Endodermal cell (in vitro differentiated cells): ENCODE measurements at regions not wholly inside any gene's neighbourhood (a gene's known extent, or its start where the extent isn't known, plus 50 kb on each side); places are given as distances from the start of the nearest gene placed in this dataset.

Source experiments
- DNase-seq: peaks from one replicate; pipeline ENCODE4 v3.0.0-alpha.2; 2017
- H3K27ac ChIP-seq: 2 replicates; pipeline ENCODE4 v1.5.1; 2013; ENCODE audit warnings: mild to moderate bottlenecking, low read depth, low read length, moderate library complexity
- H3K27me3 ChIP-seq: 2 replicates; pipeline ENCODE4 v1.6.1; 2013; ENCODE audit warnings: mild to moderate bottlenecking, low read length, moderate library complexity; ENCODE audit not compliant: insufficient read depth, control insufficient read depth, poor library complexity, severe bottlenecking
- H3K36me3 ChIP-seq: 2 replicates; pipeline ENCODE4 v1.7.0; 2013; ENCODE audit warnings: mild to moderate bottlenecking, low read length, moderate library complexity; ENCODE audit not compliant: control insufficient read depth, insufficient read depth
- H3K4me1 ChIP-seq: one replicate; pipeline ENCODE4 v1.7.0; 2013; ENCODE audit warnings: low read length; ENCODE audit not compliant: control insufficient read depth, insufficient read depth
- H3K4me3 ChIP-seq: 2 replicates; pipeline ENCODE4 v1.5.1; 2013; ENCODE audit warnings: mild to moderate bottlenecking, low read length, moderate library complexity
- H3K9ac ChIP-seq: 2 replicates; pipeline ENCODE4 v1.6.1; 2013; ENCODE audit warnings: mild to moderate bottlenecking, low read length, moderate library complexity; ENCODE audit not compliant: poor library complexity, severe bottlenecking; ENCODE audit errors: extremely low read depth
- H3K9me3 ChIP-seq: 2 replicates; pipeline ENCODE4 v1.6.1; 2013; ENCODE audit warnings: mild to moderate bottlenecking, low read length, moderate library complexity; ENCODE audit not compliant: control insufficient read depth
- H3K27ac Mint-ChIP-seq: 2 replicates; pipeline ENCODE4 v1.8.0; 2020; ENCODE audit warnings: mixed read lengths
- H3K27me3 Mint-ChIP-seq: 2 replicates; pipeline ENCODE4 v1.8.0; 2021; ENCODE audit warnings: mild to moderate bottlenecking, mixed read lengths; ENCODE audit not compliant: insufficient read depth
- H3K36me3 Mint-ChIP-seq: 2 replicates; pipeline ENCODE4 v1.8.0; 2020; ENCODE audit warnings: low read depth, mixed read lengths
- H3K4me1 Mint-ChIP-seq: 2 replicates; pipeline ENCODE4 v1.8.0; 2020; ENCODE audit warnings: mixed read lengths
- H3K4me3 Mint-ChIP-seq: 2 replicates; pipeline ENCODE4 v1.8.0; 2020; ENCODE audit warnings: mild to moderate bottlenecking, moderate library complexity, mixed read lengths
- H3K9me3 Mint-ChIP-seq: 2 replicates; pipeline ENCODE4 v1.8.0; 2020; ENCODE audit warnings: mild to moderate bottlenecking, mixed read lengths
- WGBS, 2 experiments: methylation state at CpG; one replicate each; pipeline versions ENCODE4 v1.1.5 to v1.1.7; 2013; ENCODE audit warnings: missing lambda C conversion rate in 2 of 2, mixed read lengths in 1 of 2; ENCODE audit not compliant: insufficient coverage in 1 of 2, insufficient read length in 1 of 2; 5-methylcytosine and 5-hydroxymethylcytosine counted together
- TF ChIP-seq, protein P1 (sequence below): fragments of 200-600 bp; sonication (generic); conservative IDR thresholded peaks from 2 replicates; pipeline ENCODE4 v1.5.0; 2021; ENCODE audit warnings: antibody characterized with exemption, mild to moderate bottlenecking

DNA sequence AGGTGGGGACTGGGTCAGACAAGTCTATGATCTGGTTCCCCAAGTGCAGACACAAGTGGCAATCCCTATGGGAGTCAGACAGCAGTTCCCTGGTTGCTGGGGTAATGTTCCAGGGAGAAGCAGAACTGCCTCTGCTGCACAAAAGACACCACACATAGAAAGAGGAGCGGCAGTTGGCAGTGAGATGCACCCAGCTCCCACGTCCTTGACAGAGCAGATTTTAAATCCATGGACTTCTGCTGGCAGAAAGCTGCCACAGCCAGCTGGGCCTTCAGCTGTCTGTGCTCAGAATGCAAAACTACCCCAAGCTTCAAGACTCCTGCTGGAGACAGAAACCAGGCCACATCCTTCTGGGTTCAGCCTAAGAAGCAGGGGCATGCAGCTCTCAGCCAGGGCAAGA is 147.2 kb downstream of the ETAA1 start:
- WGBS, 2 experiments = 67 to 73% methylated on average over 2 of the region's 2 CpGs
- Histone ChIP-seq H3K9me3 (peaks cover 35% of the 10 kb centered on the region), H3K36me3 (no peaks in the 10 kb centered on the region), H3K27me3 (no peaks in the 10 kb centered on the region), H3K27ac (no peak overlapping the region), H3K4me3 (no peak overlapping the region), H3K4me1 (peaks cover 9% of the 10 kb centered on the region), H3K9ac (no peak overlapping the region)
- Mint-ChIP-seq H3K9me3 (peaks cover 39% of the 10 kb centered on the region), H3K36me3 (peaks cover 12% of the 10 kb centered on the region), H3K27ac (no peak overlapping the region), H3K4me3 (no peak overlapping the region), H3K27me3 (peaks cover 18% of the 10 kb centered on the region), H3K4me1 (peaks cover 21% of the 10 kb centered on the region)
- TF ChIP-seq, protein P1, sequence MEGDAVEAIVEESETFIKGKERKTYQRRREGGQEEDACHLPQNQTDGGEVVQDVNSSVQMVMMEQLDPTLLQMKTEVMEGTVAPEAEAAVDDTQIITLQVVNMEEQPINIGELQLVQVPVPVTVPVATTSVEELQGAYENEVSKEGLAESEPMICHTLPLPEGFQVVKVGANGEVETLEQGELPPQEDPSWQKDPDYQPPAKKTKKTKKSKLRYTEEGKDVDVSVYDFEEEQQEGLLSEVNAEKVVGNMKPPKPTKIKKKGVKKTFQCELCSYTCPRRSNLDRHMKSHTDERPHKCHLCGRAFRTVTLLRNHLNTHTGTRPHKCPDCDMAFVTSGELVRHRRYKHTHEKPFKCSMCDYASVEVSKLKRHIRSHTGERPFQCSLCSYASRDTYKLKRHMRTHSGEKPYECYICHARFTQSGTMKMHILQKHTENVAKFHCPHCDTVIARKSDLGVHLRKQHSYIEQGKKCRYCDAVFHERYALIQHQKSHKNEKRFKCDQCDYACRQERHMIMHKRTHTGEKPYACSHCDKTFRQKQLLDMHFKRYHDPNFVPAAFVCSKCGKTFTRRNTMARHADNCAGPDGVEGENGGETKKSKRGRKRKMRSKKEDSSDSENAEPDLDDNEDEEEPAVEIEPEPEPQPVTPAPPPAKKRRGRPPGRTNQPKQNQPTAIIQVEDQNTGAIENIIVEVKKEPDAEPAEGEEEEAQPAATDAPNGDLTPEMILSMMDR = no peak
- DNase-seq = no peak

DNA sequence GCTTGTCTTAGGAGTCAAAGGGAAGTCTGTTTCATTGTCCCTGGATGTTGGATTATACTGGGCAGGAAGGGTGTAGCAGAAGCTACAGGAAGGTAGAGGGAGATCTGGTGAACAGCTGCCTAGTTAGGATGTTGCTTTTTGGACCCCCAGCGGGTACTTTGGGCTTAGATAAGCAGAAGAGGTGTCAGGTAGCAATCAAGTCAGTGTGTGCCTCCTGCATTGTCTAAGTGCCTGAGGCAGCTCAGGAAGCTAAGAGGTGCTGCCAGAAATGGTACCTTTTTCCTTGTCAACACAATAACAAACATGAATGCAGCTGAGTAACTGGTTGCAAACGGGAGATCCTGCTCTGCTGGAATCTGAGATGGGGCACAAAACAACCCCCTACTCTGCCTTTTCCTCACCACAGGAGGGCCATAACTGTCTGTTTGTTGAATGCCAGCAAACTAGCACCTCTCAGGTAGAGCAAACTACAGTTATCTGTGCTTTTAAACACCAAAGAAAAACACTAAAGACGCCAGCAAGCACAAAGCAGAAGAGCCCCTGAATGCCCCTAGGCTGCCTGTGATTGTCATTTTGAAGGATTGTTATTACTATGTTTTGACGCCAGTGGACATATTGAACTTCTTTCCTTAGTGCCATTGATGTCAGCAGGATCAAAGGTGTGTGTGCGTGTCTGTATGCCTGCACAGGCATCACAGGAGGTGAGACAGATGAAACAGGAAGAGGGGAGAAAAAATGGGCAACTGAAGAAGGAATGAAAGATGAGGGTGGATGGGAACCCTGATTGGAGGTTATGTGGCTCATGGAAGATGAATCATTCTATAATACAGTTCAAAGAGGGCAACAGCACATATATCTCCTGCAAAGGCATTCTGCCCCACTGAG is 151.4 kb downstream of the ETAA1 start:
- H3K27ac ChIP-seq = no peak overlapping the region
- Mint-ChIP-seq H3K9me3 (peaks cover 27% of the 10 kb centered on the region), H3K27me3 (peaks cover 11% of the 10 kb centered on the region), H3K36me3 (peaks cover 12% of the 10 kb centered on the region), H3K27ac (peak overlapping the region; percentile 33), H3K4me1 (peaks cover 30% of the 10 kb centered on the region), H3K4me3 (peak overlapping the region; percentile 5)
- WGBS, 2 experiments = 43 to 62% methylated on average over 5 of the region's 5 CpGs
- H3K4me1 ChIP-seq = peaks cover 9% of the 10 kb centered on the region
- H3K9me3 ChIP-seq = peaks cover 14% of the 10 kb centered on the region
- H3K9ac ChIP-seq = no peak overlapping the region
- no peaks in the 10 kb centered on the region for H3K36me3 ChIP-seq
- H3K4me3 ChIP-seq = peak overlapping the region; percentile 68
- TF ChIP-seq, protein P1 = peak; percentile 27
- H3K27me3 ChIP-seq = no peaks in the 10 kb centered on the region
- DNase-seq = peak; percentile 77

DNA sequence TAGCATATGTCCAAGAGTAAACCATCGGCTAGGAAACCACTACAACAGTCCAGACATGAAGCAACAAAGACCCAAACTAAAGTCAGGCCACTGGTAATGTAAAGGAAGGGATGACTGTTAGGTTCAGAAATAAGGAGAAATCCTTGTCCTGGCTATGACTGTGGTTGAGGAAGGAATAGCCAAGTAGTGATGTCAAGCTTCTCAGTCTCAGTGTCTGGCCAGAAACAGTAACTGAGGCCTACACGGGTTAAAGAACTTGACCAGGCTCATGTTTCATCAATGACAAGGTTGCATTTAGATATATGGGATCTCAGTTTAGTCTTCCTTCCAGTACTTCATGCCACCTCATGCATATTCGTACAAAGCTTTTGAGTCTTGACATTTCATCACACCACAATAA is 162.0 kb downstream of the ETAA1 start:
- no peaks in the 10 kb centered on the region for H3K36me3 ChIP-seq
- no peak for DNase-seq
- no peak overlapping the region for H3K4me3 Mint-ChIP-seq
- H3K9ac ChIP-seq = no peak overlapping the region
- H3K4me3 ChIP-seq = peak overlapping the region; percentile 37
- H3K9me3 Mint-ChIP-seq = peaks cover 2% of the 10 kb centered on the region
- peaks cover 1% of the 10 kb centered on the region for H3K27me3 Mint-ChIP-seq
- whole genome bisulfite sequencing, 2 experiments = 88 to 92% methylated on average over 2 to 3 of the region's 3 CpGs
- no peak overlapping the region for H3K27ac Mint-ChIP-seq
- H3K27ac ChIP-seq = no peak overlapping the region
- TF ChIP-seq, protein P1 = no peak
- peaks cover 18% of the 10 kb centered on the region for H3K4me1 ChIP-seq
- peaks cover 25% of the 10 kb centered on the region for H3K4me1 Mint-ChIP-seq
- no peaks in the 10 kb centered on the region for H3K27me3 ChIP-seq
- H3K36me3 Mint-ChIP-seq = no peaks in the 10 kb centered on the region
- no peaks in the 10 kb centered on the region for H3K9me3 ChIP-seq
